SHP77 (cell line): ENCODE measurements at regions not wholly inside any gene's neighbourhood (a gene's known extent, or its start where the extent isn't known, plus 50 kb on each side); places are given as distances from the start of the nearest gene placed in this dataset.
A peak's percentile ranks its signal among the peaks of the same experiment; 100 is the strongest.
"Not testable (repeated sequence)": the region's sequence is repeated elsewhere in the genome, so short reads cannot be mapped to it uniquely, and the experiment has no call there.

ENCODE experiments used
- DNase-seq, 2 experiments: peaks; one replicate each; lab custom pipeline; 2025; lab: John Stamatoyannopoulos, UW

- no peak for DNase-seq
These were observed 833.4 kb upstream of the ATXN8OS start for GRCh38 chr13:69274231-69274630.

GRCh38 chr13:69264362-69265334 is 843.0 kb upstream of the ATXN8OS start:
- peak in 1 of 2 experiments; percentile 16 for DNase-seq

GRCh38 chr13:69243366-69243765 is 864.3 kb upstream of the ATXN8OS start:
- DNase-seq: peak; percentile 8 to 12

- no peak for DNase-seq
These were observed 873.5 kb upstream of the ATXN8OS start for GRCh38 chr13:69234171-69234570.

GRCh38 chr13:69226427-69226826 is 881.2 kb upstream of the ATXN8OS start:
- no peak for DNase-seq

GRCh38 chr13:69221633-69222498 is 885.8 kb upstream of the ATXN8OS start:
- not testable (repeated sequence) for DNase-seq

- DNase-seq: no peak
These were observed 894.2 kb upstream of the ATXN8OS start for GRCh38 chr13:69213396-69213795.

GRCh38 chr13:69204620-69205019 is 903.0 kb upstream of the ATXN8OS start:
- no peak for DNase-seq

- no peak for DNase-seq
These were observed 904.6 kb upstream of the ATXN8OS start for GRCh38 chr13:69202996-69203395.

- DNase-seq: no peak
These were observed 908.0 kb upstream of the ATXN8OS start for GRCh38 chr13:69199664-69200063.

- no peak for DNase-seq
These were observed 908.9 kb upstream of the ATXN8OS start for GRCh38 chr13:69198706-69199105.

GRCh38 chr13:69194130-69194529 is 913.5 kb upstream of the ATXN8OS start:
- DNase-seq: no peak

- DNase-seq: no peak
These were observed 927.6 kb upstream of the ATXN8OS start for GRCh38 chr13:69180034-69180433.

- no peak for DNase-seq
These were observed 929.6 kb upstream of the ATXN8OS start for GRCh38 chr13:69178000-69178399.

- DNase-seq: peak; percentile 63 to 79
These were observed 939.2 kb upstream of the ATXN8OS start for GRCh38 chr13:69168436-69168835.

- no peak for DNase-seq
These were observed 952.5 kb upstream of the ATXN8OS start for GRCh38 chr13:69155136-69155535.

- DNase-seq: no peak
These were observed 965.5 kb upstream of the ATXN8OS start for GRCh38 chr13:69142101-69142500.

- no peak for DNase-seq
These were observed 982.6 kb upstream of the ATXN8OS start for GRCh38 chr13:69124996-69125395.

- no peak for DNase-seq
These were observed 997.6 kb upstream of the ATXN8OS start for GRCh38 chr13:69109891-69110525.

- no peak for DNase-seq
These were observed 999.1 kb upstream of the ATXN8OS start for GRCh38 chr13:69108486-69108885.

- DNase-seq: no peak
These were observed 1000.2 kb upstream of the ATXN8OS start for GRCh38 chr13:69107436-69107835.

GRCh38 chr13:69101841-69102240 is 1005.8 kb upstream of the ATXN8OS start:
- DNase-seq: no peak
